Fibroblast of lung (primary cell): ENCODE measurements at regions not wholly inside any gene's neighbourhood (a gene's known extent, or its start where the extent isn't known, plus 50 kb on each side); places are given as distances from the start of the nearest gene placed in this dataset.

ENCODE experiments used
- DNase-seq, 2 donors: peaks; one replicate each; pipeline versions ENCODE4 v3.0.0 to v3.0.0-alpha.2; 2010; ENCODE audit warnings: low read depth in 2 of 2
- H2AFZ ChIP-seq: 2 replicates; pipeline ENCODE4 v1.5.1; 2012; ENCODE audit warnings: low read length, control low read depth, inconsistent platforms
- H3K27ac ChIP-seq: 2 replicates; pipeline ENCODE4 v1.5.1; 2011; ENCODE audit warnings: low read length, control low read depth; ENCODE audit not compliant: insufficient read depth
- H3K27me3 ChIP-seq: 2 replicates; pipeline ENCODE4 v1.5.1; 2011; ENCODE audit warnings: mild to moderate bottlenecking, low read length; ENCODE audit not compliant: control insufficient read depth, insufficient read depth
- H3K36me3 ChIP-seq: 2 replicates; pipeline ENCODE4 v1.5.1; 2011; ENCODE audit warnings: low read length; ENCODE audit not compliant: control insufficient read depth, insufficient read depth
- H3K4me1 ChIP-seq: 2 replicates; pipeline ENCODE4 v1.5.1; 2011; ENCODE audit warnings: low read length; ENCODE audit not compliant: control insufficient read depth, insufficient read depth; ENCODE audit errors: extremely low read depth
- H3K4me2 ChIP-seq: 2 replicates; pipeline ENCODE4 v1.5.1; 2011; ENCODE audit warnings: low read length, control low read depth; ENCODE audit not compliant: insufficient read depth; ENCODE audit errors: extremely low read depth
- H3K4me3 ChIP-seq, 4 experiments: fragments of 200-600 bp in 1 of 4; sonication (generic) in 1 of 4; replicated peaks in 1 of 4; 2 replicates each; pipeline ENCODE4 v1.5.1; 2011 to 2016; ENCODE audit warnings: low read length in 4 of 4, low read depth in 3 of 4, mild to moderate bottlenecking in 3 of 4, control low read depth in 2 of 4, inconsistent platforms in 1 of 4, mixed read lengths in 1 of 4; ENCODE audit not compliant: insufficient read depth in 1 of 4; ENCODE audit errors: control extremely low read depth in 1 of 4
- H3K79me2 ChIP-seq: 2 replicates; pipeline ENCODE4 v1.5.1; 2012; ENCODE audit warnings: mild to moderate bottlenecking, low read length, inconsistent platforms; ENCODE audit not compliant: control insufficient read depth, insufficient read depth
- H3K9ac ChIP-seq: 2 replicates; pipeline ENCODE4 v1.5.1; 2011; ENCODE audit warnings: mild to moderate bottlenecking, low read length, control low read depth; ENCODE audit not compliant: insufficient read depth
- H3K9me3 ChIP-seq: 2 replicates; pipeline ENCODE4 v1.5.1; 2012; ENCODE audit warnings: low read depth, low read length; ENCODE audit not compliant: control insufficient read depth, insufficient read depth
- H4K20me1 ChIP-seq: 2 replicates; pipeline ENCODE4 v1.5.1; 2011; ENCODE audit warnings: low read length; ENCODE audit not compliant: control insufficient read depth, insufficient read depth; ENCODE audit errors: extremely low read depth
- EZH2 ChIP-seq: IDR thresholded peaks from 2 replicates; pipeline ENCODE4 v1.5.1; 2012; ENCODE audit warnings: low read length, control low read depth, mild to moderate bottlenecking; ENCODE audit errors: missing control alignments
- TF ChIP-seq, protein P1 (sequence below), 2 donors: IDR thresholded peaks in 1 of 2; conservative IDR thresholded peaks in 1 of 2; 1 replicate in 1 of 2; 2 replicates in 1 of 2; pipeline ENCODE4 v1.5.1; 2011 to 2012; ENCODE audit warnings: low read length in 2 of 2, control low read depth in 1 of 2, inconsistent platforms in 1 of 2, low read depth in 1 of 2, mild to moderate bottlenecking in 1 of 2

- Histone ChIP-seq H3K27ac (no peak overlapping the region), H3K9me3 (no peaks in the 10 kb centered on the region), H3K4me3 (no peak overlapping the region), H2AFZ (no peak overlapping the region), H3K27me3 (no peaks in the 10 kb centered on the region), H3K79me2 (no peaks in the 10 kb centered on the region), H3K4me2 (no peak overlapping the region), H4K20me1 (no peaks in the 10 kb centered on the region), H3K36me3 (no peaks in the 10 kb centered on the region), H3K4me1 (no peaks in the 10 kb centered on the region), H3K9ac (no peak overlapping the region)
- TF ChIP-seq, protein P1, sequence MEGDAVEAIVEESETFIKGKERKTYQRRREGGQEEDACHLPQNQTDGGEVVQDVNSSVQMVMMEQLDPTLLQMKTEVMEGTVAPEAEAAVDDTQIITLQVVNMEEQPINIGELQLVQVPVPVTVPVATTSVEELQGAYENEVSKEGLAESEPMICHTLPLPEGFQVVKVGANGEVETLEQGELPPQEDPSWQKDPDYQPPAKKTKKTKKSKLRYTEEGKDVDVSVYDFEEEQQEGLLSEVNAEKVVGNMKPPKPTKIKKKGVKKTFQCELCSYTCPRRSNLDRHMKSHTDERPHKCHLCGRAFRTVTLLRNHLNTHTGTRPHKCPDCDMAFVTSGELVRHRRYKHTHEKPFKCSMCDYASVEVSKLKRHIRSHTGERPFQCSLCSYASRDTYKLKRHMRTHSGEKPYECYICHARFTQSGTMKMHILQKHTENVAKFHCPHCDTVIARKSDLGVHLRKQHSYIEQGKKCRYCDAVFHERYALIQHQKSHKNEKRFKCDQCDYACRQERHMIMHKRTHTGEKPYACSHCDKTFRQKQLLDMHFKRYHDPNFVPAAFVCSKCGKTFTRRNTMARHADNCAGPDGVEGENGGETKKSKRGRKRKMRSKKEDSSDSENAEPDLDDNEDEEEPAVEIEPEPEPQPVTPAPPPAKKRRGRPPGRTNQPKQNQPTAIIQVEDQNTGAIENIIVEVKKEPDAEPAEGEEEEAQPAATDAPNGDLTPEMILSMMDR (conservative IDR thresholded peaks at IDR 0.05 in 1 of 2, IDR thresholded peaks at IDR 0.05 in 1 of 2; ENCODE audit: low read depth in 1 of 2, low read length in 2 of 2), result no peak
- TF ChIP-seq EZH2, result no peak
- DNase-seq, result no peak
These were observed 405.9 kb upstream of the ZNF385D start for GRCh38 chr3:22156868-22157267.

- no peak for DNase-seq
- H3K79me2 ChIP-seq, result no peaks in the 10 kb centered on the region
- no peak overlapping the region for H3K4me3 ChIP-seq
- H3K4me1 ChIP-seq, result no peaks in the 10 kb centered on the region
- TF ChIP-seq EZH2, result no peak
- TF ChIP-seq, protein P1 (conservative IDR thresholded peaks at IDR 0.05 in 1 of 2, IDR thresholded peaks at IDR 0.05 in 1 of 2; ENCODE audit: low read depth in 1 of 2, low read length in 2 of 2), result no peak
- no peaks in the 10 kb centered on the region for H3K9me3 ChIP-seq
- H2AFZ ChIP-seq, result no peak overlapping the region
- no peaks in the 10 kb centered on the region for H3K27me3 ChIP-seq
- H3K27ac ChIP-seq, result no peak overlapping the region
- no peak overlapping the region for H3K4me2 ChIP-seq
- no peaks in the 10 kb centered on the region for H3K36me3 ChIP-seq
- no peak overlapping the region for H3K9ac ChIP-seq
- H4K20me1 ChIP-seq, result no peaks in the 10 kb centered on the region
These were observed 406.8 kb upstream of the ZNF385D start for GRCh38 chr3:22157848-22158247.

DNA sequence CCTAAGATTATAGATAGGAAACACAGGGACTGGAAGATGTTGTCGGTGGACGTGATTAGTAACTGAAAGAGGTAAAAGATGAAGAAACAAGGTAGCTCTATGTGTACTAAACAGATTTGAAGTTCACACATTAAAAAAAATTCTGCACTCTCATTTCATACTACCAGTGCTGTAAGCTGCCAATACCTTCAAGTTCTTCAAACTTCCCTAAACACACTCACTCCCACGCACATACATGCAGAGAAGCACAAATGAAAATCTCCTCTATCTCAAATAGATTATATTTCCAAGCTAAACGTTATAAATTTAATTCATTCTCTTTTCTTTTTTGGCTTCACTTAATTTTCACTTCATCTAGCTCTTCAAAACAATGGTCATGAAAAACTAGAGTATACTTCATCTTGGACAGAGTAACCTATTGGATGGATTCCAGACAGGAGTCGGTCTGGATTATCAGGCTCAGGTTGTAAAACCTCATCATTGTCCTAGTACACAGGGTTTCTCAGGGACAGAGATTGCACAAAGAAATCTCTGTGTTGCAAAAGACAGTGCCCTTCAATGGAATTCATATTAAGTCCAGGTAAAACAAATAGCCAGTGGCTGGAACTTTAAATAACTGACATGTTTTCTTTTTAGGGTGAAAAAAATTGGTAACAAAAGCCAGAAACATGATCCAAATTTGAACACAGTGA, 408.1 kb upstream of the ZNF385D start:
- Histone ChIP-seq H3K36me3 (no peaks in the 10 kb centered on the region), H3K4me3 (no peak overlapping the region), H2AFZ (no peak overlapping the region), H3K9me3 (no peaks in the 10 kb centered on the region), H3K4me1 (no peaks in the 10 kb centered on the region), H3K9ac (no peak overlapping the region), H3K79me2 (no peaks in the 10 kb centered on the region), H3K27me3 (no peaks in the 10 kb centered on the region), H4K20me1 (no peaks in the 10 kb centered on the region), H3K27ac (no peak overlapping the region), H3K4me2 (no peak overlapping the region)
- no peak for DNase-seq
- TF ChIP-seq, protein P1 (conservative IDR thresholded peaks at IDR 0.05 in 1 of 2, IDR thresholded peaks at IDR 0.05 in 1 of 2; ENCODE audit: low read depth in 1 of 2, low read length in 2 of 2), result no peak
- TF ChIP-seq EZH2, result no peak
